ENCODE measurements at regions not wholly inside any gene's neighbourhood (a gene's known extent, or its start where the extent isn't known, plus 50 kb on each side); places are given as distances from the start of the nearest gene placed in this dataset.

DNA sequence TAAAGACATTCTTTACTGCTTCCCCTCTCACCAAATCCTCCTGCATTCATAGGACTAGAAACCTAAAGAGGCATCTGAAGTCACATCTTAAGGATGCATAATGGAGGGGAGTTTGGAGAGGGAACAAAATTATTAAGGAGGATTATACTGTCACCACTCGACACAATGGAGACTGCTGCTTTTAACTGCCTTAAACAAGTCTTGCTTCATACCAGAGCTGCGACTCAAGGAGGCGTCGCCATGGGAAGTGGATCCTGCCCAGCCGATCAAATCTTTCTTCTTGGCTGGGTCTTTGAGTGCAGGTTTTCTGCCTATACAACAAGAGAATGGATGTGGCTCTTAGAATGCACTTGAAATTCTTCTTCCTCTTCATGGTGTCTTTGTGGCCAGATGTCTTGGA, 66.7 kb upstream of the FOXE1 start:
- TF ChIP-seq ZNF521 (tag by site-specific recombination; IDR thresholded peaks at IDR 0.05) (no peak), ZNF354C (tag by site-specific recombination; IDR thresholded peaks at IDR 0.05; ENCODE audit: borderline replicate concordance, low read depth) (no peak), ZFP3 (tag by site-specific recombination; IDR thresholded peaks at IDR 0.05; ENCODE audit: low read depth) (no peak), GFI1B (tag by site-specific recombination; IDR thresholded peaks at IDR 0.05) (no peak), ZSCAN16 (tag by site-specific recombination; IDR thresholded peaks at IDR 0.05) (no peak), ZNF707 (tag by site-specific recombination; IDR thresholded peaks at IDR 0.05) (no peak), ZNF274 (IDR thresholded peaks at IDR 0.05; ENCODE audit: low read length) (no peak), ZNF274 (tag by site-specific recombination; IDR thresholded peaks at IDR 0.05; ENCODE audit: borderline replicate concordance) (no peak), ZNF138 (tag by site-specific recombination; IDR thresholded peaks at IDR 0.05; ENCODE audit: borderline replicate concordance) (no peak), EGR2 (tag by site-specific recombination; IDR thresholded peaks at IDR 0.05; ENCODE audit: low read depth) (no peak), GLI4 (tag by site-specific recombination; IDR thresholded peaks at IDR 0.05) (no peak)
- TF ChIP-seq, protein P1, sequence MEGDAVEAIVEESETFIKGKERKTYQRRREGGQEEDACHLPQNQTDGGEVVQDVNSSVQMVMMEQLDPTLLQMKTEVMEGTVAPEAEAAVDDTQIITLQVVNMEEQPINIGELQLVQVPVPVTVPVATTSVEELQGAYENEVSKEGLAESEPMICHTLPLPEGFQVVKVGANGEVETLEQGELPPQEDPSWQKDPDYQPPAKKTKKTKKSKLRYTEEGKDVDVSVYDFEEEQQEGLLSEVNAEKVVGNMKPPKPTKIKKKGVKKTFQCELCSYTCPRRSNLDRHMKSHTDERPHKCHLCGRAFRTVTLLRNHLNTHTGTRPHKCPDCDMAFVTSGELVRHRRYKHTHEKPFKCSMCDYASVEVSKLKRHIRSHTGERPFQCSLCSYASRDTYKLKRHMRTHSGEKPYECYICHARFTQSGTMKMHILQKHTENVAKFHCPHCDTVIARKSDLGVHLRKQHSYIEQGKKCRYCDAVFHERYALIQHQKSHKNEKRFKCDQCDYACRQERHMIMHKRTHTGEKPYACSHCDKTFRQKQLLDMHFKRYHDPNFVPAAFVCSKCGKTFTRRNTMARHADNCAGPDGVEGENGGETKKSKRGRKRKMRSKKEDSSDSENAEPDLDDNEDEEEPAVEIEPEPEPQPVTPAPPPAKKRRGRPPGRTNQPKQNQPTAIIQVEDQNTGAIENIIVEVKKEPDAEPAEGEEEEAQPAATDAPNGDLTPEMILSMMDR (tag by site-specific recombination; IDR thresholded peaks at IDR 0.05), result no peak
